ENCODE measurements at regions not wholly inside any gene's neighbourhood (a gene's known extent, or its start where the extent isn't known, plus 50 kb on each side); places are given as distances from the start of the nearest gene placed in this dataset.

GRCh38 chr2:241994086-241994485 lies 124.6 kb downstream of the RTP5 start:
- TF ChIP-seq, protein P1, sequence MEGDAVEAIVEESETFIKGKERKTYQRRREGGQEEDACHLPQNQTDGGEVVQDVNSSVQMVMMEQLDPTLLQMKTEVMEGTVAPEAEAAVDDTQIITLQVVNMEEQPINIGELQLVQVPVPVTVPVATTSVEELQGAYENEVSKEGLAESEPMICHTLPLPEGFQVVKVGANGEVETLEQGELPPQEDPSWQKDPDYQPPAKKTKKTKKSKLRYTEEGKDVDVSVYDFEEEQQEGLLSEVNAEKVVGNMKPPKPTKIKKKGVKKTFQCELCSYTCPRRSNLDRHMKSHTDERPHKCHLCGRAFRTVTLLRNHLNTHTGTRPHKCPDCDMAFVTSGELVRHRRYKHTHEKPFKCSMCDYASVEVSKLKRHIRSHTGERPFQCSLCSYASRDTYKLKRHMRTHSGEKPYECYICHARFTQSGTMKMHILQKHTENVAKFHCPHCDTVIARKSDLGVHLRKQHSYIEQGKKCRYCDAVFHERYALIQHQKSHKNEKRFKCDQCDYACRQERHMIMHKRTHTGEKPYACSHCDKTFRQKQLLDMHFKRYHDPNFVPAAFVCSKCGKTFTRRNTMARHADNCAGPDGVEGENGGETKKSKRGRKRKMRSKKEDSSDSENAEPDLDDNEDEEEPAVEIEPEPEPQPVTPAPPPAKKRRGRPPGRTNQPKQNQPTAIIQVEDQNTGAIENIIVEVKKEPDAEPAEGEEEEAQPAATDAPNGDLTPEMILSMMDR (IDR thresholded peaks at IDR 0.05) = no peak
- no peak for TF ChIP-seq POLR2A (IDR thresholded peaks at IDR 0.05)

All from adrenal gland (tissue), 5 donors.